ENCODE measurements at regions not wholly inside any gene's neighbourhood (a gene's known extent, or its start where the extent isn't known, plus 50 kb on each side); places are given as distances from the start of the nearest gene placed in this dataset.

DNA sequence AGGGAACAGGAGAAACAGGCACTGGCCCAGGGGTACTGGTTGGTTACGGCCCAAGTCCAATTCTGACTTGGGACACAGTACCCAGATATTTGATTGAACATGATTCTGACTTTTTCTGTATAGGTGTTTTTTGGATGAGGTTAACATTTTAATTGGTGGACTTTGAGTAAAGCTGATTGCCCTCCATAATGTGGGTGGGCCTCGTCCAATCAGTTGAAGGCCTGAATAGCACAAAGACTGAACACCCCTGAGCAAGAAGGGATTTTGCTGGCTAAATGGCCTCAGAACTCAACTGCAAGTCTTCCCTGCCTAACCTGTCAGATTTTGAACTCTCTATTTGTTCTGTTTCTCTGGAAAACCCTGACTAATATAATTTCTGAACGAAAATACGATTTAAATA lies 222.6 kb downstream of the TEX36 start:
- CTCF ChIA-PET, result no interaction called here
- intact Hi-C loops (cut with micrococcal nuclease; ENCODE audit: unreplicated experiment), result no loop called here
- POLR2A ChIA-PET (ENCODE audit: low non-redundant PET), result no interaction called here
- BruUV-seq (replicated peaks), result no TSS peak
- Histone ChIP-seq H3K4me3 (ENCODE audit: low read depth, low read length, poor library complexity, severe bottlenecking) (no peak overlapping the region), H3K27me3 (replicated peaks; ENCODE audit: insufficient read depth, low read depth, low read length, poor library complexity) (peaks cover 24% of the 10 kb centered on the region), H3K27ac (ENCODE audit: low read depth, low read length, poor library complexity, severe bottlenecking) (no peak overlapping the region), H3K9me3 (ENCODE audit: low read depth, low read length, poor library complexity, severe bottlenecking) (no peaks in the 10 kb centered on the region), H3K4me1 (ENCODE audit: insufficient read depth, low read length, poor library complexity, severe bottlenecking) (peaks cover 13% of the 10 kb centered on the region), H3K36me3 (ENCODE audit: insufficient read depth, low read length, poor library complexity, severe bottlenecking) (no peaks in the 10 kb centered on the region)
- no peak for DNase-seq (ENCODE audit: low spot score)
- TF ChIP-seq, protein P1, sequence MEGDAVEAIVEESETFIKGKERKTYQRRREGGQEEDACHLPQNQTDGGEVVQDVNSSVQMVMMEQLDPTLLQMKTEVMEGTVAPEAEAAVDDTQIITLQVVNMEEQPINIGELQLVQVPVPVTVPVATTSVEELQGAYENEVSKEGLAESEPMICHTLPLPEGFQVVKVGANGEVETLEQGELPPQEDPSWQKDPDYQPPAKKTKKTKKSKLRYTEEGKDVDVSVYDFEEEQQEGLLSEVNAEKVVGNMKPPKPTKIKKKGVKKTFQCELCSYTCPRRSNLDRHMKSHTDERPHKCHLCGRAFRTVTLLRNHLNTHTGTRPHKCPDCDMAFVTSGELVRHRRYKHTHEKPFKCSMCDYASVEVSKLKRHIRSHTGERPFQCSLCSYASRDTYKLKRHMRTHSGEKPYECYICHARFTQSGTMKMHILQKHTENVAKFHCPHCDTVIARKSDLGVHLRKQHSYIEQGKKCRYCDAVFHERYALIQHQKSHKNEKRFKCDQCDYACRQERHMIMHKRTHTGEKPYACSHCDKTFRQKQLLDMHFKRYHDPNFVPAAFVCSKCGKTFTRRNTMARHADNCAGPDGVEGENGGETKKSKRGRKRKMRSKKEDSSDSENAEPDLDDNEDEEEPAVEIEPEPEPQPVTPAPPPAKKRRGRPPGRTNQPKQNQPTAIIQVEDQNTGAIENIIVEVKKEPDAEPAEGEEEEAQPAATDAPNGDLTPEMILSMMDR (conservative IDR thresholded peaks at IDR 0.05; ENCODE audit: low read depth, low read length), result no peak
- TF ChIP-seq EZH2 (IDR thresholded peaks at IDR 0.05; ENCODE audit: borderline replicate concordance, low read depth, low read length, poor library complexity, severe bottlenecking), result no peak

DNA sequence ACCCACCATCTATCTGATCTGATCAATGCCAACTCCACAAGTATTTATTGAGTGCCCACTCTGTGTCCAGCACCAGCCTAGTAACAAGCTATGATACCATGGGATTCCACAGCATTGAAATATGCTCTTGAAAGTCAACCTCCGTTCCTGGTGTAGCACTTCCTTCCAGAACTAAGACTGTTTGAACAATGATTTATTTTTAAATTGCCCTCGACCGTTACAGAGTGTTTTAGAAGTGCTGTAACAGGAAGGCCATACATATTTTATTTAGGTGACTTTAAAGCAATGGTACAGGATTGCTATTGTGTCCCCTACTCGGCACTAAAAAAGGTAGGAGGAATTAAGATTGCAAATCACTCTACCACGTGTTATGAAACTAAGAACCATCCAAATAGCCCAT lies 225.6 kb downstream of the TEX36 start:
- H3K4me3 ChIP-seq (ENCODE audit: low read depth, low read length, poor library complexity, severe bottlenecking), result no peak overlapping the region
- intact Hi-C loops (cut with micrococcal nuclease; ENCODE audit: unreplicated experiment), result no loop called here
- BruUV-seq (replicated peaks), result no TSS peak
- no peak overlapping the region for H3K27ac ChIP-seq (ENCODE audit: low read depth, low read length, poor library complexity, severe bottlenecking)
- H3K4me1 ChIP-seq (ENCODE audit: insufficient read depth, low read length, poor library complexity, severe bottlenecking), result peaks cover 4% of the 10 kb centered on the region
- DNase-seq (ENCODE audit: low spot score), result no peak
- ChIA-PET POLR2A (ENCODE audit: low non-redundant PET) (no interaction called here), CTCF (interaction anchor here (0.6 kb wide), 1 partner anchor 120 kb away, joined by 5 read pairs; no protein-coding TSS in a partner anchor)
- H3K27me3 ChIP-seq (replicated peaks; ENCODE audit: insufficient read depth, low read depth, low read length, poor library complexity), result peaks cover 20% of the 10 kb centered on the region
- H3K9me3 ChIP-seq (ENCODE audit: low read depth, low read length, poor library complexity, severe bottlenecking), result no peaks in the 10 kb centered on the region
- TF ChIP-seq, protein P1 (conservative IDR thresholded peaks at IDR 0.05; ENCODE audit: low read depth, low read length), result no peak
- no peak for TF ChIP-seq EZH2 (IDR thresholded peaks at IDR 0.05; ENCODE audit: borderline replicate concordance, low read depth, low read length, poor library complexity, severe bottlenecking)
- H3K36me3 ChIP-seq (ENCODE audit: insufficient read depth, low read length, poor library complexity, severe bottlenecking), result no peaks in the 10 kb centered on the region

DNA sequence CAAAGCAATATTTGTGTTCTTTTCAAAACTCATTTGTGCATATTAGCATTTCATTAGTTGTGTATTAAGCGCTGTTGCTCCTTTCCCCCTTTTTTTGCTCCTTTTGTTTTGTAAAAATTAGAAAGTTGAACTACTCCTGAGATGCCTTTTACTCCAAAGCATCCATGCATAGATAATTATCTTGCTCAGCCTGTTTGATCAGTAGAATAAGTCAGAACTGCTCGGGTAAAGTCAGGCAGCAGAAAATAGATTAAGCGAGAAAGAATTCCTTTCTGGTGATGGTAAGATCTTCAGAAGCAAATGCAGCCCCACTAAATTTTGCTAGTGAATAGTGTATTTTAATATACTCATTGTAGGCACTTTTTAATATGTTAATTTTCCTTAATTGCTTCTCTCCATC lies 227.1 kb downstream of the TEX36 start:
- H3K4me1 ChIP-seq (ENCODE audit: insufficient read depth, low read length, poor library complexity, severe bottlenecking), result no peaks in the 10 kb centered on the region
- H3K27ac ChIP-seq (ENCODE audit: low read depth, low read length, poor library complexity, severe bottlenecking), result no peak overlapping the region
- DNase-seq (ENCODE audit: low spot score), result no peak
- peaks cover 23% of the 10 kb centered on the region for H3K27me3 ChIP-seq (replicated peaks; ENCODE audit: insufficient read depth, low read depth, low read length, poor library complexity)
- no peaks in the 10 kb centered on the region for H3K36me3 ChIP-seq (ENCODE audit: insufficient read depth, low read length, poor library complexity, severe bottlenecking)
- no TSS peak for BruUV-seq (replicated peaks)
- no peak overlapping the region for H3K4me3 ChIP-seq (ENCODE audit: low read depth, low read length, poor library complexity, severe bottlenecking)
- ChIA-PET CTCF (no interaction called here), POLR2A (ENCODE audit: low non-redundant PET) (no interaction called here)
- TF ChIP-seq EZH2 (IDR thresholded peaks at IDR 0.05; ENCODE audit: borderline replicate concordance, low read depth, low read length, poor library complexity, severe bottlenecking), result no peak
- TF ChIP-seq, protein P1 (conservative IDR thresholded peaks at IDR 0.05; ENCODE audit: low read depth, low read length), result no peak
- H3K9me3 ChIP-seq (ENCODE audit: low read depth, low read length, poor library complexity, severe bottlenecking), result no peaks in the 10 kb centered on the region
- intact Hi-C loops (cut with micrococcal nuclease; ENCODE audit: unreplicated experiment), result no loop called here
